ENCODE measurements at regions not wholly inside any gene's neighbourhood (a gene's known extent, or its start where the extent isn't known, plus 50 kb on each side); places are given as distances from the start of the nearest gene placed in this dataset.

- DNase-seq (ENCODE audit: low read depth) = no peak
Measured at GRCh38 chr5:152270096-152270495, 135.0 kb downstream of the NMUR2 start.

GRCh38 chr5:152269533-152269932, 135.5 kb downstream of the NMUR2 start:
- DNase-seq (ENCODE audit: low read depth) = no peak

- no peak for DNase-seq (ENCODE audit: low read depth)
Measured at GRCh38 chr5:152264645-152265254, 140.3 kb downstream of the NMUR2 start.

GRCh38 chr5:152262667-152263066, 142.4 kb downstream of the NMUR2 start:
- DNase-seq (ENCODE audit: low read depth) = no peak

GRCh38 chr5:152260940-152261339, 144.1 kb downstream of the NMUR2 start:
- DNase-seq (ENCODE audit: low read depth) = no peak

GRCh38 chr5:152259702-152260101, 145.4 kb downstream of the NMUR2 start:
- DNase-seq (ENCODE audit: low read depth) = no peak

GRCh38 chr5:152256580-152256979, 148.5 kb downstream of the NMUR2 start:
- no peak for DNase-seq (ENCODE audit: low read depth)

GRCh38 chr5:152255411-152255810, 149.7 kb downstream of the NMUR2 start:
- no peak for DNase-seq (ENCODE audit: low read depth)

GRCh38 chr5:152247850-152248385, 157.2 kb downstream of the NMUR2 start:
- DNase-seq (ENCODE audit: low read depth) = no peak

- DNase-seq (ENCODE audit: low read depth) = no peak
Measured at GRCh38 chr5:152246401-152246800, 158.7 kb downstream of the NMUR2 start.

- DNase-seq (ENCODE audit: low read depth) = no peak
Measured at GRCh38 chr5:152237531-152237930, 167.5 kb downstream of the NMUR2 start.

GRCh38 chr5:152226191-152226590, 178.9 kb downstream of the NMUR2 start:
- no peak for DNase-seq (ENCODE audit: low read depth)

GRCh38 chr5:152221721-152222629, 183.1 kb downstream of the NMUR2 start:
- no peak for DNase-seq (ENCODE audit: low read depth)

GRCh38 chr5:152218694-152219093, 186.4 kb downstream of the NMUR2 start:
- DNase-seq (ENCODE audit: low read depth) = no peak

GRCh38 chr5:152205804-152206203, 199.3 kb downstream of the NMUR2 start:
- no peak for DNase-seq (ENCODE audit: low read depth)

GRCh38 chr5:152202321-152202720, 202.8 kb downstream of the NMUR2 start:
- no peak for DNase-seq (ENCODE audit: low read depth)

- DNase-seq (ENCODE audit: low read depth) = no peak
Measured at GRCh38 chr5:152193391-152194107, 211.5 kb downstream of the NMUR2 start.

GRCh38 chr5:152188251-152188650, 216.8 kb downstream of the NMUR2 start:
- no peak for DNase-seq (ENCODE audit: low read depth)

GRCh38 chr5:152187668-152188067, 217.4 kb downstream of the NMUR2 start:
- no peak for DNase-seq (ENCODE audit: low read depth)

- no peak for DNase-seq (ENCODE audit: low read depth)
Measured at GRCh38 chr5:152185547-152186245, 219.4 kb downstream of the NMUR2 start.

GRCh38 chr5:152184266-152184665, 220.8 kb downstream of the NMUR2 start:
- DNase-seq (ENCODE audit: low read depth) = no peak

GRCh38 chr5:152181461-152181860, 223.6 kb downstream of the NMUR2 start:
- no peak for DNase-seq (ENCODE audit: low read depth)

Measured in T-helper 22 cell (primary cell).